Suprapubic skin (tissue), 4 donors: ENCODE measurements at regions not wholly inside any gene's neighbourhood (a gene's known extent, or its start where the extent isn't known, plus 50 kb on each side); places are given as distances from the start of the nearest gene placed in this dataset.

Experiments used
- DNase-seq, 2 donors: peaks; one replicate each; pipeline ENCODE4 v3.0.0-alpha.2; 2019; ENCODE audit warnings: low spot score in 2 of 2
- H3K27ac ChIP-seq: fragments of 200-600 bp; sonication (generic); one replicate; pipeline ENCODE4 v1.5.1; 2019
- H3K27me3 ChIP-seq: fragments of 200-600 bp; sonication (generic); one replicate; pipeline ENCODE4 v1.5.1; 2019
- H3K36me3 ChIP-seq: fragments of 200-600 bp; sonication (generic); one replicate; pipeline ENCODE4 v1.5.1; 2019
- H3K4me1 ChIP-seq: fragments of 200-600 bp; sonication (generic); one replicate; pipeline ENCODE4 v1.5.1; 2019
- H3K4me3 ChIP-seq: fragments of 200-600 bp; sonication (generic); one replicate; pipeline ENCODE4 v1.5.1; 2019; ENCODE audit warnings: mild to moderate bottlenecking
- H3K9me3 ChIP-seq: fragments of 200-600 bp; sonication (generic); one replicate; pipeline ENCODE4 v1.5.1; 2019
- EP300 ChIP-seq: sonication (generic); formaldehyde crosslinking; IDR thresholded peaks from one replicate; pipeline ENCODE4 v1.6.1; 2017; ENCODE audit warnings: antibody characterized with exemption
- POLR2A ChIP-seq, 2 donors: fragments of 450-650 bp; IDR thresholded peaks; one replicate each; pipeline ENCODE4 v1.6.1; 2017; ENCODE audit warnings: antibody characterized with exemption in 2 of 2, mild to moderate bottlenecking in 2 of 2, moderate library complexity in 2 of 2
- POLR2AphosphoS5 ChIP-seq, 3 donors: sonication (generic); formaldehyde crosslinking; IDR thresholded peaks; one replicate each; pipeline ENCODE4 v1.6.1; 2017; ENCODE audit warnings: antibody characterized with exemption in 3 of 3
- WGBS: methylation state at CpG from one replicate; pipeline ENCODE4 v1.1.5; 2018; 5-methylcytosine and 5-hydroxymethylcytosine counted together
- TF ChIP-seq, protein P1 (sequence below), 2 donors: fragments of 200-600 bp in 1 of 2; fragments of 450-650 bp in 1 of 2; sonication (generic) in 1 of 2; IDR thresholded peaks; one replicate each; pipeline ENCODE4 v1.5.1; 2016 to 2019; ENCODE audit warnings: antibody characterized with exemption in 2 of 2, mild to moderate bottlenecking in 1 of 2, moderate library complexity in 1 of 2

DNA sequence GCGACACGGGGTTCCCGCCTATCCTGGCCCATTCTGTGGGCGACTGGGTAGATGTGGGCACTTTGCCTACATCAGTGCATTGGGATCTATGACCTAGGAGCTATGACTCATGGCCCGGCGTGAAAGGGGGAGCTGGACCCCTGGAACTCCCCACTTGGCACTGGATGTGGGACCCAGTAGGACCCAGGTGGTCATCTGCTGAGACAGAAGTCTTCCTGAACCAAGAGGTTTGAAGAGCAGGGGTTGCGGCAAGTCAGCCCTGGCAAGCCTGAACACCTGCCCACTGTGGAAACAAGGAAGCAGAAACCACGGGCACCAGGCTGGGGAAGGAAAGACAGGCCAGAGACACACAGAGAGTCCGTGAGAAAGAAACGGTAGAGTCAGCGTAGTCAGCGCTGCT is 656.7 kb downstream of the AJAP1 start:
- Histone ChIP-seq H3K27ac (no peak overlapping the region), H3K27me3 (peaks cover 21% of the 10 kb centered on the region), H3K4me3 (no peak overlapping the region), H3K4me1 (no peaks in the 10 kb centered on the region), H3K9me3 (no peaks in the 10 kb centered on the region), H3K36me3 (no peaks in the 10 kb centered on the region)
- no peak for DNase-seq
- 51% methylated on average over 10 of the region's 12 CpGs for WGBS
- TF ChIP-seq POLR2A (IDR thresholded peaks at IDR 0.05) (no peak), POLR2AphosphoS5 (IDR thresholded peaks at IDR 0.05) (no peak), EP300 (no peak)
- TF ChIP-seq, protein P1, sequence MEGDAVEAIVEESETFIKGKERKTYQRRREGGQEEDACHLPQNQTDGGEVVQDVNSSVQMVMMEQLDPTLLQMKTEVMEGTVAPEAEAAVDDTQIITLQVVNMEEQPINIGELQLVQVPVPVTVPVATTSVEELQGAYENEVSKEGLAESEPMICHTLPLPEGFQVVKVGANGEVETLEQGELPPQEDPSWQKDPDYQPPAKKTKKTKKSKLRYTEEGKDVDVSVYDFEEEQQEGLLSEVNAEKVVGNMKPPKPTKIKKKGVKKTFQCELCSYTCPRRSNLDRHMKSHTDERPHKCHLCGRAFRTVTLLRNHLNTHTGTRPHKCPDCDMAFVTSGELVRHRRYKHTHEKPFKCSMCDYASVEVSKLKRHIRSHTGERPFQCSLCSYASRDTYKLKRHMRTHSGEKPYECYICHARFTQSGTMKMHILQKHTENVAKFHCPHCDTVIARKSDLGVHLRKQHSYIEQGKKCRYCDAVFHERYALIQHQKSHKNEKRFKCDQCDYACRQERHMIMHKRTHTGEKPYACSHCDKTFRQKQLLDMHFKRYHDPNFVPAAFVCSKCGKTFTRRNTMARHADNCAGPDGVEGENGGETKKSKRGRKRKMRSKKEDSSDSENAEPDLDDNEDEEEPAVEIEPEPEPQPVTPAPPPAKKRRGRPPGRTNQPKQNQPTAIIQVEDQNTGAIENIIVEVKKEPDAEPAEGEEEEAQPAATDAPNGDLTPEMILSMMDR (IDR thresholded peaks at IDR 0.05), result no peak

DNA sequence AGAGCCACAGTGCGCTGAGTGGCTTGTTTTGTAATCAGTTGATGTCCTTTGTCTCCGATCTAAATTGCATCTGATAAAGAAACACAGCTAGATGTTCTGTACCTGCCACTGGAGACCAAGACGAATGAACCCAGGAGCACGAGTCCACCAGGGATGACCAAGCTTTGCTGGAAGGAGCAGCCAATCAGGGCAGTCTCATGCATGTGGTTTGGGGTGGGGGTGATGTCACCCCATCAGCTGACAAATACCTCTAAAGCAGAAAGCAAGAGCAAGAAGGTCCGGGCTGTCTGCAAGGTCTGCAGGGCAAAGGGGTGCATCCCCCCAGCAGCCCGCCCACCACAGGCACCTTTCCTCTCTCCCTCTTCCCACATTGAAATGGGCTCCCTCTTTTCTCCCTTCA is 653.8 kb downstream of the AJAP1 start:
- no peaks in the 10 kb centered on the region for H3K9me3 ChIP-seq
- TF ChIP-seq, protein P1 (IDR thresholded peaks at IDR 0.05), result no peak
- TF ChIP-seq EP300, result no peak
- TF ChIP-seq POLR2AphosphoS5 (IDR thresholded peaks at IDR 0.05), result no peak
- TF ChIP-seq POLR2A (IDR thresholded peaks at IDR 0.05), result no peak
- no peak overlapping the region for H3K4me3 ChIP-seq
- H3K27ac ChIP-seq, result no peak overlapping the region
- no peaks in the 10 kb centered on the region for H3K4me1 ChIP-seq
- DNase-seq, result no peak
- H3K27me3 ChIP-seq, result peaks cover 14% of the 10 kb centered on the region
- H3K36me3 ChIP-seq, result no peaks in the 10 kb centered on the region
- 70% methylated on average over 6 of the region's 6 CpGs for WGBS

DNA sequence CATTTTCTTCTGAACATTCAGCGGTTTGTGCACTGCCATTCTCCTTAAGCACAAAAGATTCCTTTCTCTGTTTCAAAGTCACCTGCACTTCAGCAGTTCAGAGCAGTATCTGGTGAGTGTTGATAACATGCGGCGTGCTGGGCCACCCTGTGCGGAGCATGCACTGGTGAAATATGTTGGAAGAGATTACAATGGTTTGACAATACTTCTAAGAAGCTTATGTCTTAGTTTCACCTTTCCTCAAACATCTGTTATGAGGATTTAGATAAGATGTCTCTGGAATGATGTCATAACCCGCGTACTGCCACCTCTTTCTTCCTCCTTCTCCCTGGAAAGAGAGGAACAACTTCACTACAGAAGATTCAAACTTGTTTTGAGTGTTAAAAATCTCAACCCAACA is 650.3 kb downstream of the AJAP1 start:
- TF ChIP-seq EP300 (no peak), POLR2AphosphoS5 (IDR thresholded peaks at IDR 0.05) (no peak), POLR2A (IDR thresholded peaks at IDR 0.05) (no peak)
- TF ChIP-seq, protein P1 (IDR thresholded peaks at IDR 0.05), result no peak
- Histone ChIP-seq H3K9me3 (no peaks in the 10 kb centered on the region), H3K4me3 (no peak overlapping the region), H3K27ac (no peak overlapping the region), H3K27me3 (peaks cover 15% of the 10 kb centered on the region), H3K36me3 (no peaks in the 10 kb centered on the region), H3K4me1 (no peaks in the 10 kb centered on the region)
- WGBS, result 74% methylated on average over 6 of the region's 6 CpGs
- DNase-seq, result no peak

DNA sequence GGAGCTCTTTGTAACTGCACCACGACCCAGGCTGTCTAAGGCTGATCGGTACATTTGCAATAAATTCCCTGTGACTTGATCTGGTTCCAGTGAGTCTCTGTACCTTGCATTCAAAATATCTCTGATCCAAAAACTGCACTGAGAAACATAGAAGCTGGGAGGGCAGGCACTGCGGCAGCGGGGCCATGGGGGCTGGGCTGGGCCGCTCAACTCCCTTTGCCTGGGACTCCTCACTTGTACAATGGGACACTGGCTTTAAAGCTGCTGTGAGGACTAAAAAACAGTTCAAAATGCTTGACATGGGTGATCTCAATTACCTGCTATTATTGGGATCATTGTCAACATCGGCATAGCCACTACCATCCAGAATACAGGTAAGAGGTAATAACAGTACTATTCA is 644.0 kb downstream of the AJAP1 start:
- H3K9me3 ChIP-seq, result no peaks in the 10 kb centered on the region
- DNase-seq, result no peak
- peaks cover 7% of the 10 kb centered on the region for H3K4me1 ChIP-seq
- no peak for TF ChIP-seq EP300
- no peak for TF ChIP-seq POLR2AphosphoS5 (IDR thresholded peaks at IDR 0.05)
- no peak for TF ChIP-seq POLR2A (IDR thresholded peaks at IDR 0.05)
- TF ChIP-seq, protein P1 (IDR thresholded peaks at IDR 0.05), result no peak
- H3K36me3 ChIP-seq, result no peaks in the 10 kb centered on the region
- H3K27ac ChIP-seq, result no peak overlapping the region
- 92% methylated on average over 6 of the region's 6 CpGs for WGBS
- H3K27me3 ChIP-seq, result peaks cover 41% of the 10 kb centered on the region
- H3K4me3 ChIP-seq, result no peak overlapping the region

DNA sequence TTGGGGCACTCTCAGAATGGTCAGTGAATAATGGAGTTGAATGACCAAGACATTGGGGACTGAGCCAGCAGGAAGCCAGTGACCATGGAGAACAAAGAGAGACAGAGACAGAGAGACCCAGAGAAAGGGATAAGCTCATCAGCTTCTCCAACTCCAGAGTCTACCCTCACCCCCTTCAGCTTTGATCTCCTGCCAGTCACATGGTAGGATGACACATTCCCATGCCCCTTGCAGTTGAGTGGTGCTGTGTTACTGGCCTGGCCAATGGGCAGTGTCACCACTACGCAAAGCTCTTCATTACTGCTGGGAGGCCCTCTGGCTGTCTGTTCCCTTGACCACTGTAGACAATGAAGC is 643.5 kb downstream of the AJAP1 start:
- WGBS, result 100% methylated on average over 1 of the region's 1 CpG
- peaks cover 7% of the 10 kb centered on the region for H3K4me1 ChIP-seq
- no peaks in the 10 kb centered on the region for H3K36me3 ChIP-seq
- no peaks in the 10 kb centered on the region for H3K9me3 ChIP-seq
- H3K27ac ChIP-seq, result no peak overlapping the region
- peak in 1 of 2 donors; percentile 15 for DNase-seq
- no peak for TF ChIP-seq POLR2A (IDR thresholded peaks at IDR 0.05)
- TF ChIP-seq, protein P1 (IDR thresholded peaks at IDR 0.05), result no peak
- TF ChIP-seq EP300, result no peak
- no peak for TF ChIP-seq POLR2AphosphoS5 (IDR thresholded peaks at IDR 0.05)
- H3K4me3 ChIP-seq, result no peak overlapping the region
- peaks cover 43% of the 10 kb centered on the region for H3K27me3 ChIP-seq
